IMR-90 (cell line): ENCODE measurements at regions not wholly inside any gene's neighbourhood (a gene's known extent, or its start where the extent isn't known, plus 50 kb on each side); places are given as distances from the start of the nearest gene placed in this dataset.

Experiments
- ATAC-seq: fragments of 200-7000 bp; cut with Tn5 transposase; 2 replicates; pipeline ENCODE4 v1.9.1; 2020; ENCODE audit warnings: low read depth, mild to moderate bottlenecking, moderate library complexity
- BruUV-seq: library from RNA; stranded (reverse); fragments of 400-500 nt; replicated peaks from 2 replicates; lab custom pipeline; 2021; lab: Mats Ljungman, UMichigan
- CTCF ChIA-PET: fragments of 300-600 bp; formaldehyde crosslinking; extraction: SDS; loops from one replicate; lab custom pipeline; 2021; ENCODE audit warnings: antibody characterized with exemption; lab: Yijun Ruan, JAX
- POLR2A ChIA-PET: fragments of 300-600 bp; sonication (Branson Sonifier 250); formaldehyde crosslinking; loops from one replicate; lab custom pipeline; 2022; ENCODE audit warnings: antibody characterized with exemption; ENCODE audit not compliant: unreplicated experiment; lab: Charles Lee
- DNase-seq: peaks from one replicate; pipeline ENCODE4 v3.0.0; 2013
- H2AFZ ChIP-seq: replicated peaks from 2 replicates; pipeline ENCODE3; 2013; ENCODE audit warnings: low read length, mild to moderate bottlenecking; ENCODE audit not compliant: poor library complexity
- H2AK5ac ChIP-seq: 2 replicates; pipeline ENCODE4 v1.6.1; 2013; ENCODE audit warnings: low read depth, low read length, inconsistent platforms
- H2AK9ac ChIP-seq: replicated peaks from 2 replicates; pipeline ENCODE3; 2013; ENCODE audit warnings: mild to moderate bottlenecking, low read depth, low read length, moderate library complexity; ENCODE audit not compliant: poor library complexity
- H2BK120ac ChIP-seq: 2 replicates; pipeline ENCODE4 v1.6.1; 2013; ENCODE audit warnings: low read depth, low read length, inconsistent platforms
- H2BK15ac ChIP-seq: 3 replicates; pipeline ENCODE4 v1.6.1; 2013; ENCODE audit warnings: low read depth, low read length, inconsistent platforms
- H2BK20ac ChIP-seq: 2 replicates; pipeline ENCODE4 v1.6.1; 2013; ENCODE audit warnings: low read depth, mild to moderate bottlenecking, inconsistent platforms, low read length, moderate library complexity
- H2BK5ac ChIP-seq: 2 replicates; pipeline ENCODE4 v1.6.1; 2013; ENCODE audit warnings: mild to moderate bottlenecking, low read depth, low read length, inconsistent platforms; ENCODE audit not compliant: poor library complexity, severe bottlenecking
- H3K14ac ChIP-seq: replicated peaks from 2 replicates; pipeline ENCODE4 v1.6.1; 2013; ENCODE audit warnings: low read depth, low read length, inconsistent platforms
- H3K18ac ChIP-seq: 2 replicates; pipeline ENCODE4 v1.6.1; 2013; ENCODE audit warnings: low read depth, low read length, control low read depth
- H3K23ac ChIP-seq: 2 replicates; pipeline ENCODE4 v1.6.1; 2013; ENCODE audit warnings: low read depth, low read length, inconsistent platforms
- H3K27ac ChIP-seq: 2 replicates; pipeline ENCODE4 v1.5.1; 2013; ENCODE audit warnings: mild to moderate bottlenecking, control low read depth, low read length; ENCODE audit not compliant: insufficient read depth
- H3K27me3 ChIP-seq: 2 replicates; pipeline ENCODE4 v1.6.1; 2013; ENCODE audit warnings: low read length; ENCODE audit not compliant: control insufficient read depth, insufficient read depth
- H3K36me3 ChIP-seq: 2 replicates; pipeline ENCODE4 v1.6.1; 2013; ENCODE audit warnings: low read length, mixed read lengths; ENCODE audit not compliant: control insufficient read depth, insufficient read depth
- H3K4ac ChIP-seq: 2 replicates; pipeline ENCODE4 v1.6.1; 2013; ENCODE audit warnings: low read depth, low read length, inconsistent platforms
- H3K4me1 ChIP-seq: 2 replicates; pipeline ENCODE4 v1.6.1; 2013; ENCODE audit warnings: low read length, mixed read lengths; ENCODE audit not compliant: control insufficient read depth, insufficient read depth
- H3K4me2 ChIP-seq: 2 replicates; pipeline ENCODE4 v1.6.1; 2013; ENCODE audit warnings: low read depth, mild to moderate bottlenecking, control low read depth, low read length, moderate library complexity
- H3K4me3 ChIP-seq: 2 replicates; pipeline ENCODE4 v1.5.1; 2013; ENCODE audit warnings: low read depth, mild to moderate bottlenecking, control low read depth, low read length, moderate library complexity; ENCODE audit not compliant: insufficient read depth
- H3K56ac ChIP-seq: 2 replicates; pipeline ENCODE4 v1.6.1; 2013; ENCODE audit warnings: low read length, inconsistent platforms; ENCODE audit not compliant: insufficient read depth; ENCODE audit errors: extremely low read depth
- H3K79me1 ChIP-seq, 2 experiments: 2 replicates each; pipeline ENCODE4 v1.6.1; 2013; ENCODE audit warnings: low read length in 2 of 2, inconsistent platforms in 1 of 2, low read depth in 1 of 2
- H3K9ac ChIP-seq: 2 replicates; pipeline ENCODE4 v1.6.1; 2013; ENCODE audit warnings: low read depth, low read length, control low read depth
- H3K9me1 ChIP-seq: 2 replicates; pipeline ENCODE4 v1.6.1; 2013; ENCODE audit warnings: low read length, inconsistent platforms; ENCODE audit not compliant: insufficient read depth
- H3K9me3 ChIP-seq: 2 replicates; pipeline ENCODE4 v1.6.1; 2013; ENCODE audit warnings: low read length; ENCODE audit not compliant: control insufficient read depth, insufficient read depth
- H4K20me1 ChIP-seq: 2 replicates; pipeline ENCODE4 v1.6.1; 2013; ENCODE audit warnings: low read length, inconsistent platforms; ENCODE audit not compliant: insufficient read depth
- H4K5ac ChIP-seq: 2 replicates; pipeline ENCODE4 v1.6.1; 2013; ENCODE audit warnings: mild to moderate bottlenecking, low read depth, low read length, control low read depth
- H4K8ac ChIP-seq, 2 experiments: 2 replicates each; pipeline ENCODE4 v1.6.1; 2013; ENCODE audit warnings: low read depth in 2 of 2, low read length in 2 of 2, control low read depth in 1 of 2, inconsistent platforms in 1 of 2
- H4K91ac ChIP-seq: 2 replicates; pipeline ENCODE4 v1.6.1; 2013; ENCODE audit warnings: low read depth, low read length, inconsistent platforms; ENCODE audit not compliant: insufficient read depth
- ELK1 ChIP-seq: fragments of 150-350 bp; IDR thresholded peaks from 2 replicates; pipeline ENCODE4 v1.6.1; 2016; ENCODE audit warnings: low read depth, mild to moderate bottlenecking, low read length, moderate library complexity, borderline replicate concordance
- MXI1 ChIP-seq: IDR thresholded peaks from 2 replicates; pipeline ENCODE4 v1.6.1; 2012; ENCODE audit warnings: low read depth, mild to moderate bottlenecking, low read length, moderate library complexity, borderline replicate concordance
- WGBS, 2 experiments: methylation state at CpG; one replicate each; pipeline versions ENCODE4 v1.1.5 to v1.1.7; 2013; ENCODE audit warnings: missing lambda C conversion rate in 2 of 2; ENCODE audit not compliant: insufficient read length in 1 of 2; ENCODE audit errors: extremely low coverage in 2 of 2; 5-methylcytosine and 5-hydroxymethylcytosine counted together
- dilution Hi-C: fragments of 300-500 bp; cut with HindIII; formaldehyde crosslinking; loops from one replicate; pipeline ENCODE4 v1.14.3; 2018; ENCODE audit warnings: low sequenced_read_pairs; ENCODE audit not compliant: unreplicated experiment
- in situ Hi-C: fragments of 300-500 bp; cut with MboI; formaldehyde crosslinking; loops from 3 replicates; pipeline ENCODE4 v1.14.3; 2019; ENCODE audit warnings: low sequenced_read_pairs, inconsistent platforms, mixed read lengths
- intact Hi-C: fragments of 100-400 bp; cut with micrococcal nuclease; formaldehyde crosslinking; loops from 2 replicates; pipeline ENCODE4 v1.10.0; 2022

- Histone ChIP-seq H2BK20ac (no peak overlapping the region), H2BK5ac (no peak overlapping the region), H2AFZ (no peak overlapping the region), H3K79me1 (no peaks in the 10 kb centered on the region), H3K9me3 (no peaks in the 10 kb centered on the region; the same call in 1 of the 2 replicates), H3K14ac (no peak overlapping the region), H3K56ac (no peak overlapping the region), H4K91ac (no peak overlapping the region), H3K9ac (no peak overlapping the region), H3K27ac (no peak overlapping the region), H3K23ac (no peak overlapping the region), H3K4me3 (no peak overlapping the region), H4K8ac (no peak overlapping the region), H3K4me1 (peaks cover 4% of the 10 kb centered on the region; the same call in 1 of the 2 replicates), H3K27me3 (peaks cover 22% of the 10 kb centered on the region), H3K18ac (no peak overlapping the region), H3K4ac (no peak overlapping the region), H2AK5ac (no peak overlapping the region), H3K36me3 (no peaks in the 10 kb centered on the region), H2AK9ac (no peak overlapping the region), H4K5ac (no peak overlapping the region), H4K20me1 (no peaks in the 10 kb centered on the region), H2BK15ac (no peak overlapping the region), H3K9me1 (no peaks in the 10 kb centered on the region), H3K4me2 (no peak overlapping the region), H2BK120ac (no peak overlapping the region)
- DNase-seq (no peak), ATAC-seq (no peak)
- POLR2A ChIA-PET: no interaction called here
- CTCF ChIA-PET: no interaction called here
- dilution Hi-C loops: no loop called here
- no peak for TF ChIP-seq MXI1
- TF ChIP-seq ELK1: no peak
- intact Hi-C loops: no loop called here
- no TSS peak for BruUV-seq
- in situ Hi-C loops: no loop called here
- 80% methylated on average over 1 of the region's 3 CpGs; no CpG with 5 or more reads in 1 of the 2 experiments for WGBS, 2 experiments
Measured at GRCh38 chr10:29960261-29960660, 99.1 kb downstream of the JCAD start.
